DLD1 (cell line): ENCODE measurements at regions not wholly inside any gene's neighbourhood (a gene's known extent, or its start where the extent isn't known, plus 50 kb on each side); places are given as distances from the start of the nearest gene placed in this dataset.

Experiments used
- in situ Hi-C: cut with HindIII; loops from 2 replicates; pipeline ENCODE4 v1.10.0; 2017; ENCODE audit warnings: low sequenced_read_pairs

DNA sequence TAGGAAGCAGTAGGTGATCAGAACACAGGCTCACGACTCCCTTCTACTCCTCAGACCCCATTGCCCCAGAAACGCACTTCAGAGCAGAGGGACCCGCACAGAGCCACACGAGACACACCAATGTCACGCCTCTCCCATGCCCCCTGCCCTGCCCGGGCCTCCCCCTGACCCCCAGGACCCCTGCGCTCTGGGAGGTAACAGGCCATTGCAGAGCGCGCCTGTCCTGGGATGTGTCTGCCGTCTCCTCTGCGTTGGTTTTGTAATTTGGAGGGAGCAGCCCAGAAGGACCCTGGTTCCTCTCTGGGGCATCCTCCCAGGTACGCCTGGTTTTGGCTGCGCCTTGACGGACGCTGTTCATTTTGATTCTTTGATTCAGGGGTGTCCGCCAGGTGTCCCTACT, 85.4 kb downstream of the UNCX start:
- in situ Hi-C loops = no loop called here

DNA sequence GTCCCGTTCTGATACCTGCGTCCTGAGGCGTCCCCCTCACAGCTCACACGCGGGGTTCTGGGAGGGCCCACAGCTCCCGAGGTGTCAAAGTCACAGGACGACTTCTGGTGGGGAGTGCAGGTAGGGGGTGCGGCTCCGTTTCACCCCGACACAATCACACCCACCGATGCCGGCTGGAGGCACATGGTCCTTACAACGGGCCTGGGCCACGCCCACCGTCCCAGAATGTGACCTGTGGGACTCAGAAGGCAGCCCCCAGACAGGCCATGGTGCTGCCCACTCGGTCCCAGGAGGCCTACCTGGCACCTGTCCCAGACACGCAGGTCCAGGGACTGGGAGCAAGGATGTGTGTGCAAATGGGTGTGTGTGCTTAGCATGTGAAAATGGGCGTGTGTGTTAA, 86.0 kb downstream of the UNCX start:
- in situ Hi-C loops = no loop called here

DNA sequence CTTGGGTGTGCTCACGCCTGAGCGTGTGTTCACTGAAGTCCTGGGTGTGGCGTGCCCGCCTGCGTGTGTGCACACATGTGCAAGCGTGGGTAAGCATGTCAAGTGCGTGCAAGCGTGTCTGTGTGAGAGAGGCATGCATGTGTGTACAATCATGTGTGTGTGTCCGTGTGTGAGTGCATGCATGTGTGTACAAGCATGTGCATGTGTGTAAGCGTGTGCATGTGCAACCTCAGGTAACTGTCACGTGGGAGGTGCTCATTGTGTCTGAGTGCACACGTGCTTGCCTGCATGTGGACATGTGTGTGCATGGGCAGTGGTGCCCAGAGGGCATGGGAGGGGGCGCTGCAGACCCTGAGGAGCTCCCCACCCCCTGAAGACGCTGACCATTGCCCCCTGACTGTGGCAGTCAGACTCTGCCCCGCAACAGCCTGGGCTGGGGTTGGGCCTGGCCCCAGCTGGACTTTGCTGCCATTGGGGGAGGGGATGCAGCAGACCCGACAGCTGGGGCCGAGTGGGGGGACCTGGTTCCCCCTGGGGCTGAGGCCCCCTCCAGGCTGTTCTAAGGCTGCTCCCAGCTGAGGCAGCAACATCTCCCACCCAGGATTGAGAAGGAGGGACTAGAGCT, 88.1 kb downstream of the UNCX start:
- in situ Hi-C loops = no loop called here

DNA sequence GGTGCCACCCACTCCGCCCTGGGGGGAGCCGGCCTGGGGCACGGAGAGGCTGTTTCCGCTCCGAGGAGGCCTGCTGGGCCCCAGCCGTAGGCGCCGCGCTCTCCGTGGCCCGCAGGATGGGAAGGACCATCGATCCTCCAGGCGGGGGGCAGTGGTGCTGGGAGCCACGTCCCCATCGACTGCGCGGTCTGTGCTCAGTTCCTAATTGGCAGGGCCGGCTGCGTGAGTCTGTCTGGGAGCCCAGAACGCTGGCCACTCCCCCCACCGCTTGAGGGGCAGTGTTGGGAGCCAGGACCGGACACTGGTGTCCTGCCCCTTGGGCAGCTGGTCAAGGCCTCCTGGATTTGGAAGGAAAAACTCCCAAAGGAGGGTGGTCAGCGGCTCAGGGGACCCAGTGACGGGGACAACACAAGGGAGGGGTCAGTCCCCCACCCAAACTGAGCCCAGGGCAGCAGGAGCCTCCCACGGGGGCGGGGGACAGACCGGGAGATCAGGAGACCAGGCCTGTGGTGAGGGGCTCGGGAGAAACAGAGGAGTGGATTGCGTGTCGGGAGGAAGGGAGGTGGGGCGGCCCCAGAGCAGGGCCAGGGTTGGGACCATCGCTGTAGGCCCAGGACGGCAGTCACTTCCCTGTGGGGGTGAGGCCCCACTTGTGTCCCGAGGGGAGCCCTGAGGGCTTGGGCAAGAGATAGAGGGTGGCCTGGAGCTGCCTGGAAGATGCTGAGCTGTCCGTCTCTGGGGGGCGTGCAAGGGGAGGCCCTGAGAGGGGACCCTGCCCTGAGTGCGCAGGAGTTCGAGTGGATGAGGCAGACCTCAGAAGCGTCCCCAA, 89.0 kb downstream of the UNCX start:
- in situ Hi-C loops = no loop called here

DNA sequence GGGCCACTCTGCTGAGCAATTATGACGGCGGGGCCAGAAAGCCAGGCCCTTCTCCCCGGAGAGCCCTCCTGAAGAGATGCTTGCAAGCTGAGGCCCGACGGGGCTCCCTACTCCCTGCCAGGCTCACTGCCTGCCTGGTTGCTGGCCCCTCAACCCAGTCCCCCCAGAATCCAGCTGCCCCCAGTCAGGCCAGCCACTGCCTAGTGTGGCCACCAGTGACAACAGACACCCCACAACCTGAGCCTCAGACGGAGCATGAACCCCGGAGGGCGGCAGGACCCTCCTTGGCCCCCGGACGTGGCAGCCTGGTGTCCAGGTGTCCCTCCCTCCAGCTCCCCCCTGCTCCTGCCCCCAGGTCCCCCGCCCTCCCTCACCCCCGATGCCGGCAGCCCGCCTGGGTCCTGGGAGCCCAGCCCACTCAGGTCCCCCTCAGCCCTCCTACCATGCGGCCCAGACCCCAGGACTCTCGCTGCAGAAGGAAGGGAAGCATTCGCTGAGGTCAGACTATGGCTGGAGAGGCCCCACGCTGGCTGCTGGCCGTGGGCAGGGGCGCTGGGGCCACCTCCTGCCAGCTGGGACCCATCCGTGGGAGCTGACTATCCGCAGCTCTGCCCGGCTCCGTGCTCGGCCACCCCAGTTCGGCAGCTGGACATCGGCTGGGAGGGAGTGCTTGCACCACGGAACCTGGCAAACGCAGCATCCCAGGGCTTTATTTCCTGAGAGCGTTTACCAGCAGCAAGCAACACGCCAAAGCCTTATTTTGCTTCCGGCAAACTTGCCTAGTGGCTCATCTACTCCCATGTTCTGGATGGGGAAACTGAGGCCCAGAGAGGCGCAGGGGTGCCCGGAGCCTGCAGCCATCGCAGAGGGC, 89.8 kb downstream of the UNCX start:
- in situ Hi-C loops = no loop called here

DNA sequence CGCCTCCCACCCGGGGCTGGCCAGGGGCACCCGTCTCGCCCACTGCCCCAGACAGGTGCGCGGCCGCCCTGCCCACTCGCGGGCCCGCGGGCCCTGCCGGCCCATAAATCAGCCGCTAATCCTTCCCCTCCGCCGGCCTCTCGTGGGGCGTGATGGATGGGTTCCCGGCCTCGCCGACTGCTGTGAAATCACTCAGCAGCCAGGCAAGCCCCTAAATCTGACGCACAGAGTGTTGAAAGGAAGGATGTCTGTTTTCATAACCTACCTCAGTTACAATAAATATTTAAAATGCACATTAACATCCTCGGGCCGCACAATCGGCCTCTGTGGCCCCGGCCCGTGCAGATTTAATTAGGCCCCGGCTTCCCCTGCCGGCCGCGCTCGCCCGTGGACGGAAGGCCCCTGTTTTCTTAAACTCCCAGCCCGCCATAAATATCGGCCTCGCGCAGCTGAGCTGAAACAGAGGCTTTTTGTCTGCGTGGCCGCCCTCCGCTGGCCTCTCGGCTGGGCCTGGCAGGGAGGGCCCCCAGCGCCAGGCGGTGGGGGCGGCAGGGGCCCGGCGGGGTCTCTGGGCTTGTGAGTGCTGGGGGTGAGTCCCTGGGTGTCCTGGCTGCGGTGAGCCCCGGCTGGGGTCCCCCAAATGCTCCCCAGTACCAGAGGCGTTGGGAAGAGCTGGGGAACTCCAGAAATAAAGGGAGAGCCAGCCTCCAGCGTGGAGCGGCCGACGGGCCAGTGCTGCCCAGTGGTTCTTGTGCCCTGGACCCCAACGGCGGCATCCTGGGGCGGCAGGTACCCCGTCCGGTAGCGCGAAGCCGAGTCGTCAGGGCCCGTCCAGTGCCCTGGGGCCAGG, 90.7 kb downstream of the UNCX start:
- in situ Hi-C loops = no loop called here

DNA sequence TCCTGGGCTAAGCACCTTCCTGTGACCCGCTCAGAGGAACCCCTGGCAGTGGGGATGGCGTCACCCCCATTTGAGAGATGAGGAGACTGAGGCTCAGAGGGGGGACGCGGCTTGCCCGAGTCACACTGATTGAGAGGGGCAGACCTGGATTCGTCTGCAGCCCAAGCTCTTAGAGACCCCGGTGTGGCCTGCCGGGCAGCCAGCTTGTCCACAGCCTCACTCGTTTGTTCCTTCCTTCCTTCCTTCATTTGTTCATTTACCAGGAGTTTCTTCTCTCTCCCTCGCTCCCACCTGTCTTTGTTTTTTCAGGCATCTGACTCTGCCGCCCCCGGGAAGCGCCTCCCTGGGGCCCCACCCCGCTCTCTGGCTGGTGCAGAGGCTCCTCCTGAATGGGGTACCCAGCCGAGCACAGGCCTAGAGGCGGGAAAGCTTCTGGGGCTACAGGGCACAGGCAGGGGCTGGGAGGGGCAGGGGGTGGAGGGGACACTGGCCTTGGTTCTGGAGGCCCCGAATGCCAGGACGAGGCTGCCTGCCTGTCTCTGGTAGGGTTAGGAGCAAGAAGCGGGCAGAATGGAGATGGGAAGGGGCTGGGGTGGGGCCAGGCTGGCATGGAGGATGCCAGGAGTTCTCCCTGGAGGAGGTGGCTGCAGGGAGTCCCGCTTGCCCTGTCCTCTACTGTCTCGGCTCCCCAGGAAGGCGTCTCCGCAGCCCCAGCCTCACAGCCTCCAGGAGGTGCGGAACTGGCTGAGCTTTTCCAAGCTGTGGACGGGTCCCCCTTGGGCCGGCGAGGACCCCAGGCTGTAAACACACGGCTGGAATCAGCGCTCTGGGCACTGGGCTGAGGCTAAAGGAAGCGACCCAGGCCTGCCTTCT, 91.6 kb downstream of the UNCX start:
- in situ Hi-C loops = no loop called here

DNA sequence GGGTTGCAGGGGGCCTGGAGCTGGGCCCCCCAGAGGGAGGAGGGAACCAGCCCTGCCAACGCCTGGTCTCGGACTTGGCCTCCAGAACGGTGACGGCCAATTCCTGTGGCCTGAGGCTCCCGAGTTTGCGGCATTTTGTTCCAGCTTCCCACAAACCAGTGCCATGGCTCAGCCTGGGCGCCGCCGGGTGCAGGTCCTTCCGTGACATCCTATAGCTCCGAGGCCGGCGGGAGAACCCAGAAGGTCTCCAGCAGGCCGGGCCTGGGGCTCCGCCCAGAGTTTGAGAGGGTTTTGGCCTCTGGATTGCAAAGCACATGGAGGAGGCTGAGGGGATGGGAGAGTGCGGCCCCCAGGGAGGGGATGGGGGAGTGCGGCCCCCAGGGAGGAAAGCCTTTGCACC, 92.6 kb downstream of the UNCX start:
- in situ Hi-C loops = no loop called here

DNA sequence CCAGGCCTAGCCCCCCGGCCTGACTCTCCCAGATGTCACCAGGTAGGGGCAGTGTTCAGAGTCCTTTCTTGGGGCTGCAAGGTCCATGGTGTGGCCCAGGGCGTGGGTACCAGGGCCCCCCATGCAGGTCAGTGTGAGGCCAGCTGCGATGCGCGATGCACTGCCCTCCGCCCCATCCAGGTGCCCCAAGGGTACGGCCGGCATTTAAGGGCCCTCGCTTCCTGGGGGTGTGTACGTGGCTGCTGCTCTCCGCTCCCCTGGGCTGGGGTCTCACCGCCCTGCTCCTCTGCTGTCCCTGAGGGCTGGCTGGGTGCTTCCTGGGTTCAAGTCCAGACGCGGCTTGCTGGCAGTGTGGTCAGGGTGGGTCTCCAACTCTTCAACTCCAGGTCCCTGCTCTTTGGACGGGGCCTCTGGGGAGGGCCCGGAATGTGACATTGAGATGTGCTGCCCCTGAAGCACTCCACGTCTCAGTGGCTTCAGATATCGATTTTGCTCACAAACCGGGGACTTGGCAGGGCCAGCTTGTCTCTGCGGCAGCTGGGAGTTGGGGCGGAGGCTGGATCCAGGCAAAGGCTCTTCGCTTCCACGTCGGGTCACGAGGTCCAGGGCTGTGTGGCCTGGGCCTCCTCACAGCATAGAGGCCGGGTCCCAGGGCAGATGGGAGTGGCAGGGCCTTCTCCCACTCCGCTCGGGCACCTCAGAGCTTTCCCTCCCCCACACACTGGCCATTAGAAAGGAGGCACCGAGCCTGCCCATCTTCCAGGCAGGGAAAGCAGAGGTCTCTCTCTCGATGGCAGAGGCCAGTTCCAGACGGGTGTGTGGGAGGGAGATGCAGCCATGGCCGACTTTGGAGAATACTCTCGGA, 93.2 kb downstream of the UNCX start:
- in situ Hi-C loops = no loop called here

DNA sequence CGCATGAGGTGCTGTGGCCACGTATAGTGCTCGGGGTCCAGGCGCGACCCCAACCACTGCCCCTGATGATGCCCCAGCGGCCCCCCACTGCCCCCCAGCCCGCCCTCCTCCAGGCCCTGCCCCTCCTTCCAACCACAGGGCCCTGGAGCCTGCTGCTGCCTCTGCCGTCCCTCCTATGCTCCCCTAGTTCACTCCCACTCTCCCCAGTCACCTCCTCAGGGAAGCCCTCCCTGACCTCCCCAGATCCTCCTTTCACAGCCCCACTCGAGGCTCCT, 93.8 kb downstream of the UNCX start:
- in situ Hi-C loops = no loop called here

DNA sequence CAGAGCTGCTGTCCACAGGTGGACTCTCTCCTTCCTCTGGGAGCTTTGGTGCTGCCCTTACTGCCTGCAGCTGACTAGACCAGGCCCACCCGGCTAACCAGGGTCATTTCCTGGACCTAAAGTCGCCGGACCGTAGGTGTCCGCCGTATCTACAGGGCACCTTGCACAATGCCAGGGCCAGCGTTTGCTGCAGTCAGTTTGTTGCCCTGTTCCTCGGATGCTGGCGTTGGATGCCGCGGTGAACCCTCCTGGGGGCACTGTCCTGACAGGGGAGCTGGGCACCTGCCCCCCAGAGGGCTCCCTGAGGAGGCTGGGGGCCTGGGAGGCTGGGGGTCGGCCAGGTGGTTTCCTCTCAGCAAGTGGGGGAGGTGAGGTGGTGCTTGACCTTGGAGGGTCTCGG, 96.6 kb downstream of the UNCX start:
- in situ Hi-C loops = no loop called here

DNA sequence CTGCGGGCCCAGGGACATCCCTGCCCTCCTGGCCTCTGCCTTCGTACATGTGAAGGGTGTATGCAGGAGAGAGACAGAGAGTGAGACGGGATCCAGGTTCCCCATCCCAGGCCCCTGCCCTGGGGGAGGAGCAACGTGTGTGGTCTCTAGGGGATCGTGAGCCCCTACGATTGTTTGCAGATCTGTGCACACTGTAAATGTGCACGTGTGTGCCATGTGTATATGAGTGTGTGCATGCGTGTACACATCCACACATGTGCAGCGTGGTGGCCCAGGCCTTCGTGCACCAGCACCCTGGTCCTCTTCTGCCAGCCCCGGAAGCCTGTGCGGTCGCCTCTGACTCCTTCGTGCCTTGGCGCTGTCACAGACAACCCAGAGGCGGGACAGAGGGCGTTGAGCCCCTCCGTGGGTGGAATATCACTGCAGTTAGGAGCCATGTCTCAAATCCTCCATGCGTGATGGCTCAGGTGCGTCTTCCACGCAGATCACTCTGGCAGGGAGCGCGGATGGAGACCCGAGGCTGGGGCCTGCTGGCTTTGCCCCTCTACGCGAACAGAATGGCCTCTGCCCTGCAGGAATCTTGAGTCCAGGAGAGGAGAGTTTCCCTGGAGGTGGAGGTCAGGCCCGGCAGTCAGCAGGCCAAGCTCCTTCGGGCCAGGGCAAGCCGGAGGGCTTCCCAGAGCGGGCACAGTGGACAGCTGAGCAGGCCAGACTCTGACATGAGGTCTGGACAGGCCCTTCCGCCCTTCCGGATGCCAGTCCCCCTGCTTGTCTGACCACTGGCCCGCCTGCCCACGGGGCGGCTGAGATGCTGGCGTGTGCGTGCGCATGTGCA, 97.5 kb downstream of the UNCX start:
- in situ Hi-C loops = loop anchor here (10.0 kb wide), 1 partner anchor 55 kb away; no protein-coding TSS in a partner anchor

DNA sequence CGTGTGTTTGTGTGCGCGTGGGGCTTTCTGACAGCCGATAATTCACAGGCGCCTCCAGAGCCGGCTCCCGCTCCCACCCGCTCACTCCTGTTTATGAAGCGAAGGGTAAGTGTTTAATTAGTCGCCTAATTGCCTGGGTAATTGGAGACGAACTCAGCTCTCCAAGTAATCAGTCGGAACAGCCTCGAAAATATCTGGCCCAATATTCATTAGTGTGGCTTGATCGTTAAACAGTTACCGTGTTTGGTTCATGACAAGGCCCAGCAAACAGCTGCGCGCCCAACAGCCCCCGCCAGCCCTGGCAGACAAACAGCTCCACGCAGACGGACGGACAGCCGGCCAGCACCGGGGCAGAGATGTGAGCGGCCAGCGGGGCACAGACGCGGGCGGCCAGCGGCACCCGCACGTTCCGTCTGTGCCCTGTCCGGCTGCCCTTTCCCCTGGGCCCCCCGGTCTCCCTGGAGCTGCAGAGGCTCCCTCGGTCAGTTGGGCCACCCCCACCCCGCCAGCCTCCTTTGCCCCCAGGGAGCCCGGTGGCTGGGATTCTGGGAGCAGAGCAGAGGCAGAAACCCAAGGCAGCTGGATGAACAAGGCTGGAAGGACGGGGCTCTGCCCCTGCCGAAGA, 98.2 kb downstream of the UNCX start:
- in situ Hi-C loops = loop anchor here (10.0 kb wide), 1 partner anchor 54 kb away; no protein-coding TSS in a partner anchor

DNA sequence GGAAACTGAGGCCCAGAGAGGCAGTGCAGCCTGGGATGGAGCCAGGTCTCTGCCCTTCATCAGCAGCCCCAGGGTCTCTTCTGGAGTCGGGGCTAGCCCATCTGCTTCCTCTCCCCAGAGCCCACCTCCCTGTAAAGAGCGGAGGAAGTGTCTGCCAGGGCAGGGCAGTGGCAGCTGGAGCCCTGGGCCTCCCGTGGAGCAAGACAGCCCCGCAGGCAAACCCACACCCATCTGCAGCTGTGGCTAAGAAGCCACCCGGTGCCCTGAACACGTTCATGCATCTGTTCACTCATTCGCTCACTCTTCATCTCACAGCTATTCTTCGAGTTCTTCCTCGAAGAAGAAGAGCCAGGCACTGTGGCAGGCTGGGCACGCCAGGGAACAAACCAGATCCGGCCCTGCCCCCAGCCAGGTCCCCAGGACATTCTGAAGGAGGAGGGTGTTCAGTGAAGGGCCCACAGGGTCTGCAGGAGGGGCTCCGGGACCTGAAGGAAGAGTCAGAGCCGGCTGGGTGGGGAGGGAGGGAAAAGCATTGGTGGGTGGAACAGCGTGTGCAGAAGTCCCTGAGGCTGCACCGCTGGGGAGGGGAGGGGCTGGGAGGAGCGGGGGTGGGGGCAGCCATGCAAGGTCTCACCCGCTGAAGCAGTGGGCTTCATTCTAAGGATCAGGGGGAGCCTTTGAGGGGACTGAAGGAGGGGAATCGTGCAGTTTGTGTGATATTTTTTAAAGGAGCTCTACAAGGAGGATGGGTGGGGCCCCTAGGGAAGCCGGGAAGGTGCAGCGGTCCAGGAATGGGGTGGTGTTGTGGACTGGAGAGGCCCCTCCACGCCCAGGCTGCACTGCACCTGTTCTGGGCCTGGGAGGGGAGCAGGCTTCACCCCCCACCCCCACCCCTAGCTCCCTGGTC, 99.1 kb downstream of the UNCX start:
- in situ Hi-C loops = loop anchor here (10.0 kb wide), 1 partner anchor 53 kb away; no protein-coding TSS in a partner anchor

DNA sequence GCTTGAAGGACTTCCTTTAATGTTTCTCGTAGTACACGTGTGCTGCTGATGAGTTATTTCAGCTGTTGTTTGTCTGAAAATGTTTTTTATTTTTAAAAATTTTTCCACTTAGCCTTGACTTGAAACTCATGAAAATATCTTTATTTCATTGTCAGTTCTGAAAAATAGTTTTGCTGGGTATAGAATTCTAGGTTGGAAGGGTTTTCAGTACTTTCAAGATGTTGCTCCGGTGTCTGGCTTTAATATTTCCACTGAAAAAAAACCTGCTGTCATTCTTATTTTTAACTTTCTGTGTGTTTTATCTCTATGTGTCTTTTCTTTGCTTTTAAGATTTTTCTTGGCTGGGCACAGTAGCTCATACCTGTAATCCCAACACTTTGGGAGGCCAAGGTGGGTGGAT, 103.8 kb downstream of the UNCX start:
- in situ Hi-C loops = loop anchor here (10.0 kb wide), 1 partner anchor 48 kb away; no protein-coding TSS in a partner anchor

DNA sequence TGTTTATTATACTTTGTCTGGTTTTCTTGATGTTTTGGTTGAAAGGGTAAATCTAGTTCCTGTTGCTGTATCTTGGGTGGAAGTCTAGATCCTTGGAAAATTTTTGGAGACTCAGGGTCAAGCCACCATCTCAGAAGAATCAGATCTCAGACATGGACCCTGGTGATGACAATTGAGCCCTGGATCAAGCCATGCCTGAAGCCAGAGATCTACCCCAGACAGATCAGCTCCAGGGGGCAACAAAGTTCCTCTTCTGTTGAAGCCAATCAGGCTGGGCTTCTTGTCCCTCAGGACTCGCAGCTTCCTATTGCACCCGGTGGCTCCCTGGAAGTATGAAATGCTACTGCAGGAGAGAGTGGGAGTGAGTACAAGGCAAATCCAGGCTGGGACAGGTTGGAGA, 106.9 kb downstream of the UNCX start:
- in situ Hi-C loops = loop anchor here (10.0 kb wide), 1 partner anchor 45 kb away; no protein-coding TSS in a partner anchor
